ENCODE measurements at regions not wholly inside any gene's neighbourhood (a gene's known extent, or its start where the extent isn't known, plus 50 kb on each side); places are given as distances from the start of the nearest gene placed in this dataset.
"Not testable (repeated sequence)": the region's sequence is repeated elsewhere in the genome, so short reads cannot be mapped to it uniquely, and the experiment has no call there.

DNA sequence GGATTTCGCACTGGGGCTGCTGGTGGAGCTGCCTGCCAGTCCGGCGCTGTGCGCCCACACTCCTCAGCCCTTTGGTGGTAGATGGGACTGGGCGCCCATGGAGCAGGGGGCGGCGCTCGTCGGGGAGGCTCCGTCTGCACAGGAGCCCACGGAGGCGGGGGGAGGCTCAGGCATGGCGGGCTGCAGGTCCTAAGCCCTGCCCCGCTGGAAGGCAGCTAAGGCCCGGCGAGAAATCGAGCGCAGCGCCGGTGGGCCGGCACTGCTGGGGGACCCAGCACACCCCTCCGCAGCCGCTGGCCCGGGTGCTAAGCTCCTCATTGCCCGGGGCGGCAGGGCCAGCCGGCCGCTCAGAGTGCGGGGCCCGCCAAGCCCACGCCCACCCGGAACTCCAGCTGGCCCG, 370.9 kb downstream of the TEX13C start:
- H3K4me3 ChIP-seq (ENCODE audit: low read depth, low read length); POLR2A ChIA-PET: not testable (repeated sequence)

DNA sequence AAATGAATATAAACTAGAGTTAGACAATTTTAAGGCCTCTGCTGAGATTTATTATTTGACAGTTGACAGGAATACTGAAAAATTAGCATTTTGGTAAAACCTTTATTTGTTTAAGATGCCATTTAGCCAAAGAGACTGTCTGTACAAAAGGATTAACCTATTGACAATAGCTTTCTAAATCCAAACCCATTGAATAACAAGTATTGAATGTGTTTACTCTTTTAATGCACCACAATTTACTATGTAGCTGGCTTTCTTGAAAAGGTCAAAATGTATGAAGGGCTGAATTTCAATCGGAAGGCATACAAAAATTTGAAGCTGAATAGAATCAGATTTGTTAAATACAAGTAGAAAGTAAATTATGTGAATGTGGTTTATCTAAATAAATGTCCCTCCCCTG, 374.5 kb downstream of the TEX13C start:
- POLR2A ChIA-PET, result no interaction called here
- Histone ChIP-seq H3K9me3 (ENCODE audit: control insufficient read depth, insufficient read depth, low read depth, low read length) (no peaks in the 10 kb centered on the region), H3K36me3 (ENCODE audit: control insufficient read depth in 2 of 2, insufficient read depth in 1 of 2, low read length in 2 of 2) (no peaks in the 10 kb centered on the region), H3K27ac (ENCODE audit: extremely low read depth, low read depth, low read length) (no peak overlapping the region), H3K4me3 (ENCODE audit: low read depth, low read length) (no peak overlapping the region), H3K4me1 (ENCODE audit: control insufficient read depth, insufficient read depth, low read length) (no peaks in the 10 kb centered on the region)
- TF ChIP-seq ZNF426 (tag by site-specific recombination; IDR thresholded peaks at IDR 0.05), result no peak
- TF ChIP-seq ZBTB21 (tag by site-specific recombination; IDR thresholded peaks at IDR 0.05), result no peak
- TF ChIP-seq ZNF660 (tag by site-specific recombination; IDR thresholded peaks at IDR 0.05), result no peak
- no peak for TF ChIP-seq KLF9 (tag by site-specific recombination; IDR thresholded peaks at IDR 0.05; ENCODE audit: low read depth)
- TF ChIP-seq SCRT1 (tag by site-specific recombination; IDR thresholded peaks at IDR 0.05; ENCODE audit: borderline replicate concordance), result no peak
- TF ChIP-seq, protein P1, sequence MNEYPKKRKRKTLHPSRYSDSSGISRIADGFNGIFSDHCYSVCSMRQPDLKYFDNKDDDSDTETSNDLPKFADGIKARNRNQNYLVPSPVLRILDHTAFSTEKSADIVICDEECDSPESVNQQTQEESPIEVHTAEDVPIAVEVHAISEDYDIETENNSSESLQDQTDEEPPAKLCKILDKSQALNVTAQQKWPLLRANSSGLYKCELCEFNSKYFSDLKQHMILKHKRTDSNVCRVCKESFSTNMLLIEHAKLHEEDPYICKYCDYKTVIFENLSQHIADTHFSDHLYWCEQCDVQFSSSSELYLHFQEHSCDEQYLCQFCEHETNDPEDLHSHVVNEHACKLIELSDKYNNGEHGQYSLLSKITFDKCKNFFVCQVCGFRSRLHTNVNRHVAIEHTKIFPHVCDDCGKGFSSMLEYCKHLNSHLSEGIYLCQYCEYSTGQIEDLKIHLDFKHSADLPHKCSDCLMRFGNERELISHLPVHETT (tag by site-specific recombination; IDR thresholded peaks at IDR 0.05), result no peak
- TF ChIP-seq, protein P2, sequence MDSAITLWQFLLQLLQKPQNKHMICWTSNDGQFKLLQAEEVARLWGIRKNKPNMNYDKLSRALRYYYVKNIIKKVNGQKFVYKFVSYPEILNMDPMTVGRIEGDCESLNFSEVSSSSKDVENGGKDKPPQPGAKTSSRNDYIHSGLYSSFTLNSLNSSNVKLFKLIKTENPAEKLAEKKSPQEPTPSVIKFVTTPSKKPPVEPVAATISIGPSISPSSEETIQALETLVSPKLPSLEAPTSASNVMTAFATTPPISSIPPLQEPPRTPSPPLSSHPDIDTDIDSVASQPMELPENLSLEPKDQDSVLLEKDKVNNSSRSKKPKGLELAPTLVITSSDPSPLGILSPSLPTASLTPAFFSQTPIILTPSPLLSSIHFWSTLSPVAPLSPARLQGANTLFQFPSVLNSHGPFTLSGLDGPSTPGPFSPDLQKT (IDR thresholded peaks at IDR 0.05; ENCODE audit: borderline replicate concordance, low read depth, low read length), result no peak
- CTCF ChIA-PET, result interaction anchor here (0.6 kb wide), 1 partner anchor 613 kb away, joined by 8 read pairs; no protein-coding TSS in a partner anchor

More for the DNA sequence above, 370.9 kb downstream of the TEX13C start:
- H3K27ac ChIP-seq (ENCODE audit: extremely low read depth, low read depth, low read length); H3K9me3 ChIP-seq (ENCODE audit: control insufficient read depth, insufficient read depth, low read depth, low read length); H3K4me1 ChIP-seq (ENCODE audit: control insufficient read depth, insufficient read depth, low read length); H3K36me3 ChIP-seq (ENCODE audit: control insufficient read depth in 2 of 2, insufficient read depth in 1 of 2, low read length in 2 of 2); CTCF ChIA-PET: not testable (repeated sequence)

DNA sequence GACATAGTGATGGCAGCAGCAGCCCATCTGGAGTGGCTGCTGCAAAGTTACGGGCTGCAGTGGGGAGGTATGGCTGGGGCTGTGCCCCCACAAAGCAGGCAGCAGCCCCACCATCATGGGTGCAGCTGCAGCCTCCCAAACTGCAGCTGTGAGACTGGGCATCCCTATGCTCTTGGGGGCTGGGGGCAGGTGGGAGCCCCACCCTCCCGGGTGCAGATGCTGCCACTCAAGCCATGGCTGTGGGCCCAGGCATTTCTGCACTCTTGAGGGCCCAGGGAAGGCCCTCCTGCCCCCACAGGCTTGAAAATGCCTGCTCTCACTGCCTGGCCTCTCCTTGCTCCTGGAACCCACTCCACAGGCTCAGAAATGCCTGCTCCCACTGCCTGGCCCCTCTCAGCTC, 389.4 kb downstream of the TEX13C start:
- H3K36me3 ChIP-seq (ENCODE audit: control insufficient read depth in 2 of 2, insufficient read depth in 1 of 2, low read length in 2 of 2), result no peaks in the 10 kb centered on the region
- ChIA-PET POLR2A (no interaction called here), CTCF (no interaction called here)
- no peak overlapping the region for H3K27ac ChIP-seq (ENCODE audit: extremely low read depth, low read depth, low read length)
- TF ChIP-seq ZNF626 (tag by site-specific recombination; IDR thresholded peaks at IDR 0.05) (no peak), ZNF112 (tag by site-specific recombination; IDR thresholded peaks at IDR 0.05) (no peak), OVOL3 (tag by site-specific recombination; IDR thresholded peaks at IDR 0.05) (no peak), EGR2 (tag by site-specific recombination; IDR thresholded peaks at IDR 0.05; ENCODE audit: low read depth) (no peak), ZNF571 (tag by site-specific recombination; IDR thresholded peaks at IDR 0.05) (no peak), ZNF677 (tag by site-specific recombination; IDR thresholded peaks at IDR 0.05) (no peak), ZBTB21 (tag by site-specific recombination; IDR thresholded peaks at IDR 0.05) (no peak), ZBTB1 (tag by site-specific recombination; IDR thresholded peaks at IDR 0.05) (no peak), ZNF132 (tag by site-specific recombination; IDR thresholded peaks at IDR 0.05; ENCODE audit: borderline replicate concordance) (no peak)
- TF ChIP-seq, protein P3, sequence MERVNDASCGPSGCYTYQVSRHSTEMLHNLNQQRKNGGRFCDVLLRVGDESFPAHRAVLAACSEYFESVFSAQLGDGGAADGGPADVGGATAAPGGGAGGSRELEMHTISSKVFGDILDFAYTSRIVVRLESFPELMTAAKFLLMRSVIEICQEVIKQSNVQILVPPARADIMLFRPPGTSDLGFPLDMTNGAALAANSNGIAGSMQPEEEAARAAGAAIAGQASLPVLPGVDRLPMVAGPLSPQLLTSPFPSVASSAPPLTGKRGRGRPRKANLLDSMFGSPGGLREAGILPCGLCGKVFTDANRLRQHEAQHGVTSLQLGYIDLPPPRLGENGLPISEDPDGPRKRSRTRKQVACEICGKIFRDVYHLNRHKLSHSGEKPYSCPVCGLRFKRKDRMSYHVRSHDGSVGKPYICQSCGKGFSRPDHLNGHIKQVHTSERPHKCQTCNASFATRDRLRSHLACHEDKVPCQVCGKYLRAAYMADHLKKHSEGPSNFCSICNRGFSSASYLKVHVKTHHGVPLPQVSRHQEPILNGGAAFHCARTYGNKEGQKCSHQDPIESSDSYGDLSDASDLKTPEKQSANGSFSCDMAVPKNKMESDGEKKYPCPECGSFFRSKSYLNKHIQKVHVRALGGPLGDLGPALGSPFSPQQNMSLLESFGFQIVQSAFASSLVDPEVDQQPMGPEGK (tag by site-specific recombination; IDR thresholded peaks at IDR 0.05), result no peak
- H3K9me3 ChIP-seq (ENCODE audit: control insufficient read depth, insufficient read depth, low read depth, low read length), result no peaks in the 10 kb centered on the region; the same call in 1 of the 2 replicates
- H3K4me3 ChIP-seq (ENCODE audit: low read depth, low read length), result no peak overlapping the region
- H3K4me1 ChIP-seq (ENCODE audit: control insufficient read depth, insufficient read depth, low read length), result no peaks in the 10 kb centered on the region
